ENCODE measurements at regions not wholly inside any gene's neighbourhood (a gene's known extent, or its start where the extent isn't known, plus 50 kb on each side); places are given as distances from the start of the nearest gene placed in this dataset.

GRCh38 chr16:65634291-65634690 is 512.4 kb upstream of the CDH11 start:
- H3K27me3 Mint-ChIP-seq (ENCODE audit: insufficient read depth) = no peaks in the 10 kb centered on the region
- Histone ChIP-seq H3K4me1 (ENCODE audit: control insufficient read depth, insufficient read depth, low read length) (no peaks in the 10 kb centered on the region), H3K27ac (ENCODE audit: low read depth, low read length) (no peak overlapping the region), H3K4me3 (ENCODE audit: low read length) (no peak overlapping the region), H3K36me3 (ENCODE audit: control insufficient read depth, insufficient read depth, low read length) (no peaks in the 10 kb centered on the region), H3K9me3 (ENCODE audit: control insufficient read depth, low read length) (no peaks in the 10 kb centered on the region), H3K27me3 (ENCODE audit: control insufficient read depth, insufficient read depth, low read length, poor library complexity, severe bottlenecking) (no peaks in the 10 kb centered on the region), H3K9ac (ENCODE audit: extremely low read depth, low read length, poor library complexity, severe bottlenecking) (no peak overlapping the region)
- no peak overlapping the region for H3K27ac Mint-ChIP-seq
- no peaks in the 10 kb centered on the region for H3K36me3 Mint-ChIP-seq (ENCODE audit: low read depth)
- no peaks in the 10 kb centered on the region for H3K4me1 Mint-ChIP-seq
- 89 to 93% methylated on average over 5 of the region's 5 CpGs for WGBS, 2 experiments (ENCODE audit: insufficient coverage in 1 of 2, insufficient read length in 1 of 2)
- H3K4me3 Mint-ChIP-seq = no peak overlapping the region
- peak; percentile 31 for TF ChIP-seq CTCF (conservative IDR thresholded peaks at IDR 0.05)
- H3K9me3 Mint-ChIP-seq = no peaks in the 10 kb centered on the region
- peak; percentile 47 for DNase-seq

DNA sequence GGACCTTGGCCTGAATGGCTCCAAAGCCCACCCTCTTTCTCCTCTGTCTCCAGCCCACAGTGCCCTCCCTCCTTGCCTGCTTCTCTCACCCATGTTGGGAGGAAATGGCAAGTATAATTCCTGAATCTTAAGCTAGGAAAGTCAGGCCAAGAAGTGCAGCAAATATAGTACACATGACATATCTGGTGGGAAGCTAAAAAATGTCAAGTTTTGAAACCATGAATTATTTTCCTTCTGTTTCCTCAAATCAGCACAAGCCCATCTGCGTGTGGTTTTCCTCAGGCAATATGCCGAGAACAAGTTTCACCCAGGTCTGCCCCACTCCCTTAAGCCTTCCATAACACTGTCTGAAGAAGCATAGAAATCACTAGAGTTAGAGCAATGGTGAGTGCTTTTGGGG is 502.8 kb upstream of the CDH11 start:
- Histone ChIP-seq H3K27me3 (ENCODE audit: control insufficient read depth, insufficient read depth, low read length, poor library complexity, severe bottlenecking) (no peaks in the 10 kb centered on the region), H3K36me3 (ENCODE audit: control insufficient read depth, insufficient read depth, low read length) (no peaks in the 10 kb centered on the region), H3K4me1 (ENCODE audit: control insufficient read depth, insufficient read depth, low read length) (no peaks in the 10 kb centered on the region), H3K4me3 (ENCODE audit: low read length) (no peak overlapping the region), H3K9me3 (ENCODE audit: control insufficient read depth, low read length) (no peaks in the 10 kb centered on the region), H3K27ac (ENCODE audit: low read depth, low read length) (no peak overlapping the region), H3K9ac (ENCODE audit: extremely low read depth, low read length, poor library complexity, severe bottlenecking) (no peak overlapping the region)
- Mint-ChIP-seq H3K27ac (no peak overlapping the region), H3K9me3 (no peaks in the 10 kb centered on the region), H3K27me3 (ENCODE audit: insufficient read depth) (no peaks in the 10 kb centered on the region), H3K4me1 (no peaks in the 10 kb centered on the region), H3K36me3 (ENCODE audit: low read depth) (no peaks in the 10 kb centered on the region), H3K4me3 (no peak overlapping the region)
- no peak for TF ChIP-seq CTCF (conservative IDR thresholded peaks at IDR 0.05)
- 93% methylated on average over 2 of the region's 2 CpGs; no CpG with 5 or more reads in 1 of the 2 experiments for WGBS, 2 experiments (ENCODE audit: insufficient coverage in 1 of 2, insufficient read length in 1 of 2)
- DNase-seq = no peak

DNA sequence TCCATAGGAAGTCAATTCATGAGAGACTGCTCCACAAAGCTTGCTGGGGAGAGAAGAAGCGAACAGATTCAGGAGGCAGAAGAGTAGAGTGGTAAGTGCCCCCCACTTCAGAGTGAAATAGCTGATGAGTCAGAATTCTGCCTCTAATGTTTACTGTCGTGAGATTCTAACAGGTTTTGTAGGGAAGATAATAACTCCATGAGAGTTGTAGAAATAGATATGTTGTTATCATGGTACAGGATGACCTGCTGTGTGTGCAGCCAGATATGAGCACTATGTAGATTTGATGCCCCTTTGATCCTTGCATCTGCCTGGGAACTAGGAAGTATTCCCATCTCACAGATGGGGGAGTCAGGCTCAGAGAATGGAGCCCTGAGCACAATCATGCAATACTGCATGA is 502.4 kb upstream of the CDH11 start:
- DNase-seq = no peak
- Histone ChIP-seq H3K27ac (ENCODE audit: low read depth, low read length) (no peak overlapping the region), H3K36me3 (ENCODE audit: control insufficient read depth, insufficient read depth, low read length) (no peaks in the 10 kb centered on the region), H3K4me1 (ENCODE audit: control insufficient read depth, insufficient read depth, low read length) (no peaks in the 10 kb centered on the region), H3K27me3 (ENCODE audit: control insufficient read depth, insufficient read depth, low read length, poor library complexity, severe bottlenecking) (no peaks in the 10 kb centered on the region), H3K4me3 (ENCODE audit: low read length) (no peak overlapping the region), H3K9ac (ENCODE audit: extremely low read depth, low read length, poor library complexity, severe bottlenecking) (no peak overlapping the region), H3K9me3 (ENCODE audit: control insufficient read depth, low read length) (no peaks in the 10 kb centered on the region)
- no peaks in the 10 kb centered on the region for H3K27me3 Mint-ChIP-seq (ENCODE audit: insufficient read depth)
- no peak for TF ChIP-seq CTCF (conservative IDR thresholded peaks at IDR 0.05)
- no peaks in the 10 kb centered on the region for H3K36me3 Mint-ChIP-seq (ENCODE audit: low read depth)
- no peaks in the 10 kb centered on the region for H3K4me1 Mint-ChIP-seq
- 89 to 96% methylated on average over 2 of the region's 2 CpGs for WGBS, 2 experiments (ENCODE audit: insufficient coverage in 1 of 2, insufficient read length in 1 of 2)
- no peak overlapping the region for H3K4me3 Mint-ChIP-seq
- no peaks in the 10 kb centered on the region for H3K9me3 Mint-ChIP-seq
- no peak overlapping the region for H3K27ac Mint-ChIP-seq

Data from endodermal cell (in vitro differentiated cells).